ENCODE measurements at regions not wholly inside any gene's neighbourhood (a gene's known extent, or its start where the extent isn't known, plus 50 kb on each side); places are given as distances from the start of the nearest gene placed in this dataset.

DNA sequence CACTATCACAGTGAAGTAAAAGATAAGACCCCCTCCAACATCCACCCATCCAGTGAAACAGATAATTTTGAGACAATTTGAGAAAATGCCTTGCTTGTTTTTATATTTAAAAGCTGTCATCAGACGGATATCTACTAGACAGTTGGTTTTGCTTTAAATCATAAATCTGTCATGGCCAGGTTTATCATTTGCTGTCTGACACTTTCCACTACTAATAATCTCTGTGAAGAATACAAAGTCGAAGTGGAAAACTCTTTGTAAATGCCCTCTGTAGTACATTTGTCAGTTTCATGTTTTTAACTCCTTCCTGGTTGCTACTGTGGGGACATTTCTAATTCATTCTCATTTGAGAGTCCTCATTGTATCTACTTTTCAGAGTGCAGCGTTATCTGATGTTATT, 1606.2 kb upstream of the PCDH7 start:
- TF ChIP-seq, protein P1, sequence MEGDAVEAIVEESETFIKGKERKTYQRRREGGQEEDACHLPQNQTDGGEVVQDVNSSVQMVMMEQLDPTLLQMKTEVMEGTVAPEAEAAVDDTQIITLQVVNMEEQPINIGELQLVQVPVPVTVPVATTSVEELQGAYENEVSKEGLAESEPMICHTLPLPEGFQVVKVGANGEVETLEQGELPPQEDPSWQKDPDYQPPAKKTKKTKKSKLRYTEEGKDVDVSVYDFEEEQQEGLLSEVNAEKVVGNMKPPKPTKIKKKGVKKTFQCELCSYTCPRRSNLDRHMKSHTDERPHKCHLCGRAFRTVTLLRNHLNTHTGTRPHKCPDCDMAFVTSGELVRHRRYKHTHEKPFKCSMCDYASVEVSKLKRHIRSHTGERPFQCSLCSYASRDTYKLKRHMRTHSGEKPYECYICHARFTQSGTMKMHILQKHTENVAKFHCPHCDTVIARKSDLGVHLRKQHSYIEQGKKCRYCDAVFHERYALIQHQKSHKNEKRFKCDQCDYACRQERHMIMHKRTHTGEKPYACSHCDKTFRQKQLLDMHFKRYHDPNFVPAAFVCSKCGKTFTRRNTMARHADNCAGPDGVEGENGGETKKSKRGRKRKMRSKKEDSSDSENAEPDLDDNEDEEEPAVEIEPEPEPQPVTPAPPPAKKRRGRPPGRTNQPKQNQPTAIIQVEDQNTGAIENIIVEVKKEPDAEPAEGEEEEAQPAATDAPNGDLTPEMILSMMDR (IDR thresholded peaks at IDR 0.05), result no peak
- TF ChIP-seq POLR2A (IDR thresholded peaks at IDR 0.05), result no peak

Data from body of pancreas (tissue), 4 donors.